A673 (cell line): ENCODE measurements at regions not wholly inside any gene's neighbourhood (a gene's known extent, or its start where the extent isn't known, plus 50 kb on each side); places are given as distances from the start of the nearest gene placed in this dataset.

Experiments used
- BruUV-seq: library from RNA; stranded (reverse); fragments of 400-500 nt; replicated peaks from 2 replicates; lab custom pipeline; 2021; lab: Mats Ljungman, UMichigan
- CTCF ChIA-PET: fragments of 300-600 bp; sonication (Branson Sonifier 250); formaldehyde crosslinking; loops from one replicate; lab custom pipeline; 2022; ENCODE audit warnings: antibody characterized with exemption; lab: Charles Lee
- POLR2A ChIA-PET: fragments of 300-600 bp; sonication (Branson Sonifier 250); formaldehyde crosslinking; loops from one replicate; lab custom pipeline; 2022; ENCODE audit warnings: antibody characterized with exemption; ENCODE audit not compliant: low non-redundant PET; lab: Charles Lee
- DNase-seq: peaks from one replicate; pipeline ENCODE4 v3.0.0-alpha.2; 2015; ENCODE audit warnings: low spot score
- H3K27ac ChIP-seq: fragments of 200-600 bp; sonication (generic); 2 replicates; pipeline ENCODE4 v1.5.1; 2016; ENCODE audit warnings: mixed run types, low read depth, mild to moderate bottlenecking, mixed read lengths, antibody characterized with exemption, low read length; ENCODE audit not compliant: poor library complexity, severe bottlenecking
- H3K27me3 ChIP-seq: fragments of 200-600 bp; sonication (generic); replicated peaks from 2 replicates; pipeline ENCODE4 v1.6.1; 2017; ENCODE audit warnings: mixed run types, low read depth, mild to moderate bottlenecking, mixed read lengths, antibody characterized with exemption, low read length; ENCODE audit not compliant: insufficient read depth, poor library complexity
- H3K36me3 ChIP-seq: fragments of 200-600 bp; sonication (generic); 2 replicates; pipeline ENCODE4 v1.6.1; 2016; ENCODE audit warnings: mixed run types, mild to moderate bottlenecking, mixed read lengths, antibody characterized with exemption, low read length; ENCODE audit not compliant: insufficient read depth, poor library complexity, severe bottlenecking
- H3K4me1 ChIP-seq: fragments of 200-600 bp; sonication (generic); 2 replicates; pipeline ENCODE4 v1.6.1; 2017; ENCODE audit warnings: mixed run types, mild to moderate bottlenecking, mixed read lengths, antibody characterized with exemption, low read length; ENCODE audit not compliant: insufficient read depth, poor library complexity, severe bottlenecking
- H3K4me3 ChIP-seq: fragments of 200-600 bp; sonication (generic); 2 replicates; pipeline ENCODE4 v1.5.1; 2016; ENCODE audit warnings: low read depth, mixed run types, mild to moderate bottlenecking, mixed read lengths, low read length; ENCODE audit not compliant: poor library complexity, severe bottlenecking
- H3K9me3 ChIP-seq: fragments of 200-600 bp; sonication (generic); 2 replicates; pipeline ENCODE4 v1.6.1; 2016; ENCODE audit warnings: mixed run types, low read depth, mild to moderate bottlenecking, mixed read lengths, antibody characterized with exemption, low read length; ENCODE audit not compliant: poor library complexity, severe bottlenecking
- EZH2 ChIP-seq: fragments of 200-600 bp; sonication (generic); IDR thresholded peaks from 2 replicates; pipeline ENCODE4 v1.6.1; 2017; ENCODE audit warnings: borderline replicate concordance, low read depth, mild to moderate bottlenecking, mixed read lengths, antibody characterized with exemption, low read length; ENCODE audit not compliant: poor library complexity, severe bottlenecking
- intact Hi-C: fragments of 100-400 bp; cut with micrococcal nuclease; formaldehyde crosslinking; loops from one replicate; pipeline ENCODE4 v1.10.0; 2022; ENCODE audit not compliant: unreplicated experiment
- TF ChIP-seq, protein P1 (sequence below): fragments of 300-800, 200-600 bp; sonication (generic); conservative IDR thresholded peaks from 2 replicates; pipeline ENCODE4 v1.5.1; 2017; ENCODE audit warnings: low read depth, mild to moderate bottlenecking, antibody characterized with exemption, low read length, moderate library complexity, mixed read lengths

DNA sequence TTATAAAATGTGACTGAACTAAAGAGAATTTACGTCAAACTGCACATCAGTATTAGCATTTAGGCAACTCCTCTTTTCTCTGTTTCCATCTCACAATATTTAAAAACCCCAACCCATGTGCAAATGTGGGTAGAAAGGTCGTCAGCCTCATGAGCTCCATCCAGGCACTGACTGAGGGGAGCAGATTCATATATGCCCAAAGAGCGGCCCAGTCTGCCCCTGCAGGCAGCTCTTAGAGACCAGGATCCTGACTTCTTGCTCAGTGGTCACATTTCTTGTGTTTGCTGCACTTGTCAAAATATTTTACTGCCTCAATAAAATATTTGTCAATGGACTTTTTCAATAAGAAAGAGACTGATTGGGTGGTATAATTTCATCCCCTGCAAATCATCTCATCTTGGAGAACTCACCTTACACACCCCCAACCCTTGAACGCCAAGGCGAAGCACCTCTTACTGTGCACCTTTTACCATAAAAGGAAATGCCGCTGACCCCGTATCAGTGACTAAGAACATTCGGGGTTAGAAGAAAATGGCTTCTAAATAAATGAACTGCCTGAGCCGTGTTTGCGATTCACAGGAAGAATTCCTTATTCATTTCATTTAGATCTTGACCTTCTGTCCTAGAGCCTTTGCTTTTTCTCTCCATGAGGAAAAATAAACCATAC lies 418.8 kb downstream of the BCL11B start:
- DNase-seq, result no peak
- BruUV-seq, result no TSS peak
- H3K27me3 ChIP-seq, result peaks cover 5% of the 10 kb centered on the region
- H3K4me1 ChIP-seq, result no peaks in the 10 kb centered on the region
- H3K27ac ChIP-seq, result no peak overlapping the region
- POLR2A ChIA-PET, result no interaction called here
- TF ChIP-seq, protein P1, sequence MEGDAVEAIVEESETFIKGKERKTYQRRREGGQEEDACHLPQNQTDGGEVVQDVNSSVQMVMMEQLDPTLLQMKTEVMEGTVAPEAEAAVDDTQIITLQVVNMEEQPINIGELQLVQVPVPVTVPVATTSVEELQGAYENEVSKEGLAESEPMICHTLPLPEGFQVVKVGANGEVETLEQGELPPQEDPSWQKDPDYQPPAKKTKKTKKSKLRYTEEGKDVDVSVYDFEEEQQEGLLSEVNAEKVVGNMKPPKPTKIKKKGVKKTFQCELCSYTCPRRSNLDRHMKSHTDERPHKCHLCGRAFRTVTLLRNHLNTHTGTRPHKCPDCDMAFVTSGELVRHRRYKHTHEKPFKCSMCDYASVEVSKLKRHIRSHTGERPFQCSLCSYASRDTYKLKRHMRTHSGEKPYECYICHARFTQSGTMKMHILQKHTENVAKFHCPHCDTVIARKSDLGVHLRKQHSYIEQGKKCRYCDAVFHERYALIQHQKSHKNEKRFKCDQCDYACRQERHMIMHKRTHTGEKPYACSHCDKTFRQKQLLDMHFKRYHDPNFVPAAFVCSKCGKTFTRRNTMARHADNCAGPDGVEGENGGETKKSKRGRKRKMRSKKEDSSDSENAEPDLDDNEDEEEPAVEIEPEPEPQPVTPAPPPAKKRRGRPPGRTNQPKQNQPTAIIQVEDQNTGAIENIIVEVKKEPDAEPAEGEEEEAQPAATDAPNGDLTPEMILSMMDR, result no peak
- no peak for TF ChIP-seq EZH2
- no peaks in the 10 kb centered on the region for H3K9me3 ChIP-seq
- no peak overlapping the region for H3K4me3 ChIP-seq
- CTCF ChIA-PET, result no interaction called here
- H3K36me3 ChIP-seq, result no peaks in the 10 kb centered on the region
- intact Hi-C loops, result no loop called here

DNA sequence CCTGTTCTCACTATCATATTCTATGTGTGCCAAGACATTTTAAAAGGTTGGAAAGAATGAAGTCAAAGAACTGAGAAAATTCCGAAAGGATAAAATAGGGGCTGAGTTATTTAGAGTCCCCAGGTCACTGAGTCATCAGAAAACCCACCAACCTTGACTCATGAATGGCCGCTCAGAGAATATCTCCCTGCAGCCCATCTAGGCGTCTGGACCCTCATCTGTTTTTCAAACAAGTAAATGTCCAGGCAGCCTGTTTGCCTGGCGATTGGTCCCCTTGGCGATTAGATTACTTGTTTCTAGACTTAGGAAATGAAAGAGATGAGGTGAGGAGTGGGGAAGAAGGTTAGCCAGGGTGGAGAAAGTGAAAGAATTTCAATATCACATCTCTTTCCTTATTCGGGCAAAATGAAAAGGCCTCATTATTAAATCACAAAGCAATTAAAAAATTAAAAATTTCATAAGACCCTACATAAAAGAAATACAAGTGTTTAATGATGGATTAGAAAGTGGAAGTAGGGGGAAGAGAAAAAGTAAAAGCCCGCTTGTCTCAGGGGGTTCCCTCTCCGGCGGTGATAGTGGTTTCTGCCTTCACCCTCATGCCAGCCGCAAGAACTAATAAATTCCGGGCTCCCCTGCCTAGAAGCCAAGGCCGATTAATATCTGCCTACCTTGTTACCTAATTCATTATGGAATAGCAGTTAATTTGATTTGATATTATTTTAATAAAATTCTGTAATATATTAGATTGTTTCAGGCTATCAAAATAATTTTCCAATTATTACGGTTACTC lies 415.9 kb downstream of the BCL11B start:
- H3K36me3 ChIP-seq, result no peaks in the 10 kb centered on the region
- no TSS peak for BruUV-seq
- CTCF ChIA-PET, result no interaction called here
- H3K4me1 ChIP-seq, result no peaks in the 10 kb centered on the region
- H3K4me3 ChIP-seq, result no peak overlapping the region
- H3K27ac ChIP-seq, result no peak overlapping the region
- intact Hi-C loops, result no loop called here
- DNase-seq, result no peak
- H3K9me3 ChIP-seq, result no peaks in the 10 kb centered on the region
- POLR2A ChIA-PET, result no interaction called here
- H3K27me3 ChIP-seq, result peaks cover 5% of the 10 kb centered on the region
- TF ChIP-seq, protein P1, result no peak
- no peak for TF ChIP-seq EZH2

DNA sequence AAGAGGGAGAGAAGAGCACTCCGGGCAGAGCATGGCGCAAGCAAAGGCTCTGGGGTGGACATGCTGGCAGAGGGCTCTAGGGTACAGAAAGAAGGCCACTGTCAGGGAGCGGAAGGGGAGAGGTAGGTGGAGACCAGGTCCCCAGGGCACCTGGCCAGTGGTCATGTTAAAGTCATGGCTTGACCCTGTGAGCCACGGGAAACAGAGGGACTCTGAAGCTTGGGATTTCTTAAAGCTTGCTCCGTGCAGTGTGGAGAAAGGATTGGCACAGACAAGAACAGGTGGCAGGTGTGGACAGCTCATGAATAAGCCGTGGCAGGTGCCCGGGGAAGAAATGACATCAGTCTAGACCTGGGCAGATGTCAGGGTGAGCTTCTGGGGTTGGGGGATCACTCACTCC lies 413.8 kb downstream of the BCL11B start:
- no peak for DNase-seq
- Histone ChIP-seq H3K27ac (no peak overlapping the region), H3K9me3 (no peaks in the 10 kb centered on the region), H3K4me1 (no peaks in the 10 kb centered on the region), H3K36me3 (no peaks in the 10 kb centered on the region), H3K27me3 (peaks cover 5% of the 10 kb centered on the region), H3K4me3 (no peak overlapping the region)
- no TSS peak for BruUV-seq
- intact Hi-C loops, result no loop called here
- ChIA-PET CTCF (no interaction called here), POLR2A (no interaction called here)
- TF ChIP-seq, protein P1, result no peak
- TF ChIP-seq EZH2, result no peak
